ENCODE measurements at regions not wholly inside any gene's neighbourhood (a gene's known extent, or its start where the extent isn't known, plus 50 kb on each side); places are given as distances from the start of the nearest gene placed in this dataset.
A peak's percentile ranks its signal among the peaks of the same experiment; 100 is the strongest.

- H3K36me3 Mint-ChIP-seq (ENCODE audit: insufficient read depth), result no peaks in the 10 kb centered on the region
- peaks cover 20% of the 10 kb centered on the region for H3K4me1 Mint-ChIP-seq (ENCODE audit: low read depth)
- H3K4me3 Mint-ChIP-seq (ENCODE audit: low read depth), result no peak overlapping the region
- DNase-seq (ENCODE audit: low spot score, unreplicated experiment), result no peak
- H3K9me3 Mint-ChIP-seq (ENCODE audit: low read depth), result no peaks in the 10 kb centered on the region
- no peaks in the 10 kb centered on the region for H3K27me3 Mint-ChIP-seq
- no peak overlapping the region for H3K27ac Mint-ChIP-seq
- TF ChIP-seq CTCF (IDR thresholded peaks at IDR 0.05; ENCODE audit: unreplicated experiment), result no peak
Measured at GRCh38 chr10:120328647-120329046, 128.4 kb upstream of the PLPP4 start.

- no peak for DNase-seq (ENCODE audit: low spot score, unreplicated experiment)
- Mint-ChIP-seq H3K36me3 (ENCODE audit: insufficient read depth) (no peaks in the 10 kb centered on the region), H3K27me3 (peaks cover 5% of the 10 kb centered on the region), H3K4me3 (ENCODE audit: low read depth) (no peak overlapping the region), H3K27ac (no peak overlapping the region), H3K4me1 (ENCODE audit: low read depth) (no peaks in the 10 kb centered on the region), H3K9me3 (ENCODE audit: low read depth) (no peaks in the 10 kb centered on the region)
- TF ChIP-seq CTCF (IDR thresholded peaks at IDR 0.05; ENCODE audit: unreplicated experiment), result no peak
Measured at GRCh38 chr10:120335553-120335952, 121.5 kb upstream of the PLPP4 start.

GRCh38 chr10:120336306-120336910 is 120.6 kb upstream of the PLPP4 start:
- no peaks in the 10 kb centered on the region for H3K36me3 Mint-ChIP-seq (ENCODE audit: insufficient read depth)
- H3K9me3 Mint-ChIP-seq (ENCODE audit: low read depth), result no peaks in the 10 kb centered on the region
- no peak for TF ChIP-seq CTCF (IDR thresholded peaks at IDR 0.05; ENCODE audit: unreplicated experiment)
- no peak overlapping the region for H3K4me3 Mint-ChIP-seq (ENCODE audit: low read depth)
- no peaks in the 10 kb centered on the region for H3K4me1 Mint-ChIP-seq (ENCODE audit: low read depth)
- DNase-seq (ENCODE audit: low spot score, unreplicated experiment), result no peak
- H3K27ac Mint-ChIP-seq, result no peak overlapping the region
- peaks cover 5% of the 10 kb centered on the region for H3K27me3 Mint-ChIP-seq

- H3K36me3 Mint-ChIP-seq (ENCODE audit: insufficient read depth), result no peaks in the 10 kb centered on the region
Measured at GRCh38 chr10:120336911-120337540, 120.0 kb upstream of the PLPP4 start.

More at GRCh38 chr10:120336911-120337540, 120.0 kb upstream of the PLPP4 start:
- H3K27me3 Mint-ChIP-seq, result peaks cover 5% of the 10 kb centered on the region
- DNase-seq (ENCODE audit: low spot score, unreplicated experiment), result peak; percentile 38
- TF ChIP-seq CTCF (IDR thresholded peaks at IDR 0.05; ENCODE audit: unreplicated experiment), result peak; percentile 90
- H3K9me3 Mint-ChIP-seq (ENCODE audit: low read depth), result no peaks in the 10 kb centered on the region
- no peak overlapping the region for H3K4me3 Mint-ChIP-seq (ENCODE audit: low read depth)
- no peak overlapping the region for H3K27ac Mint-ChIP-seq
- H3K4me1 Mint-ChIP-seq (ENCODE audit: low read depth), result peaks cover 3% of the 10 kb centered on the region

Data from progenitor cell of endocrine pancreas (in vitro differentiated cells).